ENCODE measurements at regions not wholly inside any gene's neighbourhood (a gene's known extent, or its start where the extent isn't known, plus 50 kb on each side); places are given as distances from the start of the nearest gene placed in this dataset.

- DNase-seq = no peak
These were observed 111.6 kb upstream of the MEOX2 start for GRCh38 chr7:15798081-15798480.

- DNase-seq = no peak
These were observed 108.9 kb upstream of the MEOX2 start for GRCh38 chr7:15795393-15795792.

- no peak for DNase-seq
These were observed 108.3 kb upstream of the MEOX2 start for GRCh38 chr7:15794801-15795200.

- DNase-seq = no peak
These were observed 98.2 kb upstream of the MEOX2 start for GRCh38 chr7:15784694-15785030.

- peak; percentile 6 to 7 for DNase-seq
These were observed 97.7 kb upstream of the MEOX2 start for GRCh38 chr7:15783987-15784693.

GRCh38 chr7:15782656-15783055 lies 96.2 kb upstream of the MEOX2 start:
- DNase-seq = no peak

- DNase-seq = no peak
These were observed 95.5 kb upstream of the MEOX2 start for GRCh38 chr7:15781944-15782343.

GRCh38 chr7:15780271-15780670 lies 93.8 kb upstream of the MEOX2 start:
- peak; percentile 6 to 22 for DNase-seq

GRCh38 chr7:15778191-15778590 lies 91.7 kb upstream of the MEOX2 start:
- DNase-seq = no peak

- no peak for DNase-seq
These were observed 79.3 kb upstream of the MEOX2 start for GRCh38 chr7:15765753-15766152.

- no peak for DNase-seq
These were observed 78.4 kb upstream of the MEOX2 start for GRCh38 chr7:15764851-15765382.

GRCh38 chr7:15764010-15764409 lies 77.5 kb upstream of the MEOX2 start:
- no peak for DNase-seq

- DNase-seq = no peak
These were observed 70.8 kb upstream of the MEOX2 start for GRCh38 chr7:15757041-15758000.

- no peak for DNase-seq
These were observed 68.6 kb upstream of the MEOX2 start for GRCh38 chr7:15755061-15755460.

- DNase-seq = no peak
These were observed 67.5 kb upstream of the MEOX2 start for GRCh38 chr7:15753887-15754579.

- no peak for DNase-seq
These were observed 65.9 kb upstream of the MEOX2 start for GRCh38 chr7:15752377-15752776.

GRCh38 chr7:15751191-15751701 lies 64.8 kb upstream of the MEOX2 start:
- no peak for DNase-seq

- DNase-seq = no peak
These were observed 64.2 kb upstream of the MEOX2 start for GRCh38 chr7:15750727-15751126.

GRCh38 chr7:15749631-15750030 lies 63.1 kb upstream of the MEOX2 start:
- no peak for DNase-seq

GRCh38 chr7:15747712-15748111 lies 61.2 kb upstream of the MEOX2 start:
- no peak for DNase-seq

- no peak for DNase-seq
These were observed 60.8 kb upstream of the MEOX2 start for GRCh38 chr7:15747301-15747700.

- no peak for DNase-seq
These were observed 57.5 kb upstream of the MEOX2 start for GRCh38 chr7:15743926-15744480.

GRCh38 chr7:15737601-15738000 lies 51.1 kb upstream of the MEOX2 start:
- no peak for DNase-seq
